A673 (cell line): ENCODE measurements at regions not wholly inside any gene's neighbourhood (a gene's known extent, or its start where the extent isn't known, plus 50 kb on each side); places are given as distances from the start of the nearest gene placed in this dataset.

ENCODE experiments used
- CTCF ChIP-seq: fragments of 300-800, 200-600 bp; sonication (generic); conservative IDR thresholded peaks from 2 replicates; pipeline ENCODE4 v1.5.1; 2017; ENCODE audit warnings: low read depth, mild to moderate bottlenecking, antibody characterized with exemption, low read length, moderate library complexity, mixed read lengths
- EZH2 ChIP-seq: fragments of 200-600 bp; sonication (generic); IDR thresholded peaks from 2 replicates; pipeline ENCODE4 v1.6.1; 2017; ENCODE audit warnings: borderline replicate concordance, low read depth, mild to moderate bottlenecking, mixed read lengths, antibody characterized with exemption, low read length; ENCODE audit not compliant: poor library complexity, severe bottlenecking

- TF ChIP-seq CTCF (no peak), EZH2 (no peak)
Measured at GRCh38 chrX:151814767-151815166, 80.2 kb downstream of the CNGA2 start.
